Fibroblast of lung (primary cell): ENCODE measurements at regions not wholly inside any gene's neighbourhood (a gene's known extent, or its start where the extent isn't known, plus 50 kb on each side); places are given as distances from the start of the nearest gene placed in this dataset.

Experiments
- CTCF ChIP-seq, 2 donors: IDR thresholded peaks in 1 of 2; conservative IDR thresholded peaks in 1 of 2; 1 replicate in 1 of 2; 2 replicates in 1 of 2; pipeline ENCODE4 v1.5.1; 2011 to 2012; ENCODE audit warnings: low read length in 2 of 2, control low read depth in 1 of 2, inconsistent platforms in 1 of 2, low read depth in 1 of 2, mild to moderate bottlenecking in 1 of 2
- EZH2 ChIP-seq: IDR thresholded peaks from 2 replicates; pipeline ENCODE4 v1.5.1; 2012; ENCODE audit warnings: low read length, control low read depth, mild to moderate bottlenecking; ENCODE audit errors: missing control alignments

GRCh38 chr14:28941758-28942157 lies 175.2 kb downstream of the FOXG1 start:
- no peak for TF ChIP-seq EZH2
- TF ChIP-seq CTCF (conservative IDR thresholded peaks at IDR 0.05 in 1 of 2, IDR thresholded peaks at IDR 0.05 in 1 of 2; ENCODE audit: low read depth in 1 of 2, low read length in 2 of 2): no peak
